ENCODE measurements at regions not wholly inside any gene's neighbourhood (a gene's known extent, or its start where the extent isn't known, plus 50 kb on each side); places are given as distances from the start of the nearest gene placed in this dataset.
A peak's percentile ranks its signal among the peaks of the same experiment; 100 is the strongest.

DNA sequence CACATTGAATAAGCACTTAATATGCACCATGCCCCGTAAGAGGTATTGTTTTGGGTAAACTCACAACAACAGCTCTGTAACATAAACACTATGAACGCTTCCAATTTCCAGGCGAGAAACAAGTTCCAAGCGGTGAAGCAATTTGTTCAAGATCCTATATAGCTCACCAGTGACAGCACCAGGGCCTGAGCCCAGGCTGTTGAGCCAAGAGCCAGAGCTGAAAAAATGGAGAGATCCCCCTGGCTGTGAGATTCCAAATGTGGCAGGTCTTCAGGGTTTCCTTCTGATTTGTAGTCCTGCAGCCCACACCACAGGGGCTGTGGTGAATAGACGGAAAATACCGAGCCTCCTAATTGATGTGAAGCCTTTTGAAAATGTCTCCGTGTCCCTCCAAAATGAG lies 268.0 kb upstream of the KIRREL3 start:
- WGBS, 2 donors = 71 to 80% methylated on average over 7 of the region's 7 CpGs
- DNase-seq = no peak
- H3K27ac ChIP-seq = no peak overlapping the region
- no peak for ATAC-seq
- H3K4me3 ChIP-seq = no peak overlapping the region
- H3K9me3 ChIP-seq = no peaks in the 10 kb centered on the region
- no peaks in the 10 kb centered on the region for H3K36me3 ChIP-seq
- TF ChIP-seq CTCF (IDR thresholded peaks at IDR 0.05) = no peak
- intact Hi-C loops (cut with DNase I) = no loop called here
- FAIRE-seq = no peak
- no peaks in the 10 kb centered on the region for H3K4me1 ChIP-seq
- H3K27me3 ChIP-seq = no peaks in the 10 kb centered on the region

DNA sequence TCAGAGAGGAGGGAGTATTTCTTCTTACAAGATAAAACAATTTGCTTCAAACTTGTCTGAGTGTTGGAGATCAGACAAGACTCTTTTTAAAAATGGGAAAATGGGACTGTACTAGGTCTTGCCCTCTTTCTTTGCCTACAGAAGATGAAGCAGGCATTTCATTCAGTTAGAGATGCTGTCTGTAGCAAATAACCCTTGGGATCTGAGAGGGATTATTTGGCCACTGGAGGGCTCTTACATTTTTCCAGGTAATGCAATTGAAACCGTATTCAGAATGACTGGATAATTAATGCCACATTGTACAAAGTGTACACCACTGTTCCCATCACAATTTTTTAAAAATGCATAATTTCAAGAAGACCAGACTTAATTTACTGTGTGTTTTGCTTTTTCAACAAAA lies 258.5 kb upstream of the KIRREL3 start:
- WGBS, 2 donors = 23 to 32% methylated on average over 1 of the region's 1 CpG
- H3K27ac ChIP-seq = no peak overlapping the region
- ATAC-seq = no peak
- no peaks in the 10 kb centered on the region for H3K4me1 ChIP-seq
- intact Hi-C loops (cut with DNase I) = no loop called here
- no peak for TF ChIP-seq CTCF (IDR thresholded peaks at IDR 0.05)
- no peak overlapping the region for H3K4me3 ChIP-seq
- peaks cover 0 to 4% (median 0%) of the 10 kb centered on the region in 4 donors for H3K27me3 ChIP-seq
- no peaks in the 10 kb centered on the region for H3K36me3 ChIP-seq
- no peak for FAIRE-seq
- DNase-seq = no peak
- H3K9me3 ChIP-seq = no peaks in the 10 kb centered on the region

DNA sequence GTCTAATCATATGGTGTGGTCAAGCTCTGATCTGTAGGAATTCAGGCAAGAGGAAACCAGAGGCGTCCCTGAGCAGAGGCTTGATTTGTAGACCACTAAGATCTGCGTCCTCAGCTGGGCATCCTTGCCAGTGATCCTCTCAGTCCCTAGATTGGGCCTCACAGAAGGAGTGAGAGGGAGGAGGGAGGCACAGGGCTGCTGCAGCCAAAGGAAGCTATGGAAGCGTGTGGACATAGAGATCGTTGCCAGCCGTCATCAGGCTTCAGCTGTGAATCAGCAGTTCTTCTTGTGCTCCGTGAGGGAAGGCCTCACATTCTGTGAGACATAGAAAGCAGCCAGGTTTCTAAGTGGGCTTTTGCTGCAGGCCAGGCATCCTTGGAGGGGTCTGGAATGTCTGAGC lies 254.6 kb upstream of the KIRREL3 start:
- no peak overlapping the region for H3K4me3 ChIP-seq
- H3K27me3 ChIP-seq = no peaks in the 10 kb centered on the region
- intact Hi-C loops (cut with DNase I) = no loop called here
- WGBS, 2 donors = 56 to 73% methylated on average over 6 of the region's 6 CpGs
- no peak overlapping the region for H3K27ac ChIP-seq
- DNase-seq (no peak), FAIRE-seq (no peak), ATAC-seq (no peak)
- no peaks in the 10 kb centered on the region for H3K36me3 ChIP-seq
- no peaks in the 10 kb centered on the region for H3K4me1 ChIP-seq
- H3K9me3 ChIP-seq = no peaks in the 10 kb centered on the region
- TF ChIP-seq CTCF (IDR thresholded peaks at IDR 0.05) = no peak

DNA sequence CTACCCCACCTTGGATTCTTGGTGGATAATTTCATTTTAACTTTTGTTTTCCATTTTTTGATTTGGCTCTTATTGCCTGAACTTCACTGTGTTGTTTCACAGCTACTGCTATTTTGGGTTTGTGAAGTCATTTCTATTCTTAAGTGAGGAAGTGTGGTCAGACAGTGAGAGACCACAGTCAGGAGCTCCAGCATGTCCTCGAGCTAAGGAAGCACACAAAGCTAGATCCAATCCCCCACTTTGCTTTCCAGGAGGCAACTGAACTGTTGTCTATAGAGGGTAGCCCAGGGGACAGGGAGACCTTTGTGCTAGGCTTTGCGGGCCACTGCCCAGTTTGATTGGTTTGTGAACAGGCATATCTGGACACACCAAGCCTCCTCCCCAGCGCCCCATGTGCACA lies 251.8 kb upstream of the KIRREL3 start:
- no peaks in the 10 kb centered on the region for H3K9me3 ChIP-seq
- H3K4me3 ChIP-seq = no peak overlapping the region
- H3K4me1 ChIP-seq = no peaks in the 10 kb centered on the region
- ATAC-seq (peak in 1 of 4 donors; percentile 24), FAIRE-seq (no peak), DNase-seq (no peak)
- H3K36me3 ChIP-seq = no peaks in the 10 kb centered on the region
- WGBS, 2 donors = 50 to 57% methylated on average over 3 of the region's 3 CpGs
- intact Hi-C loops (cut with DNase I) = no loop called here
- no peak overlapping the region for H3K27ac ChIP-seq
- H3K27me3 ChIP-seq = no peaks in the 10 kb centered on the region
- no peak for TF ChIP-seq CTCF (IDR thresholded peaks at IDR 0.05)

GRCh38 chr11:127249576-127249975 lies 249.0 kb upstream of the KIRREL3 start:
- no peaks in the 10 kb centered on the region for H3K36me3 ChIP-seq
- intact Hi-C loops (cut with DNase I) = no loop called here
- peaks cover 0 to 6% (median 0%) of the 10 kb centered on the region in 4 donors for H3K27me3 ChIP-seq
- ATAC-seq = no peak
- H3K27ac ChIP-seq = no peak overlapping the region
- H3K9me3 ChIP-seq = no peaks in the 10 kb centered on the region
- H3K4me1 ChIP-seq = no peaks in the 10 kb centered on the region
- DNase-seq = no peak
- 76 to 77% methylated on average over 4 of the region's 4 CpGs for WGBS, 2 donors
- FAIRE-seq = no peak
- TF ChIP-seq CTCF (IDR thresholded peaks at IDR 0.05) = no peak
- H3K4me3 ChIP-seq = no peak overlapping the region

Data from pancreas (tissue), 10 donors.